Hepatocyte (in vitro differentiated cells): ENCODE measurements at regions not wholly inside any gene's neighbourhood (a gene's known extent, or its start where the extent isn't known, plus 50 kb on each side); places are given as distances from the start of the nearest gene placed in this dataset.

Experiments used
- DNase-seq: peaks from one replicate; pipeline ENCODE4 v3.0.0-alpha.2; 2016; ENCODE audit warnings: low spot score
- H2AFZ ChIP-seq: fragments of 200-600 bp; sonication (generic); 2 replicates; pipeline ENCODE4 v1.6.0; 2016; ENCODE audit warnings: antibody characterized with exemption, mild to moderate bottlenecking
- H3K27ac ChIP-seq: fragments of 200-600 bp; sonication (generic); 2 replicates; pipeline ENCODE4 v1.5.1; 2016; ENCODE audit warnings: mild to moderate bottlenecking
- H3K27me3 ChIP-seq: fragments of 200-600 bp; sonication (generic); 2 replicates; pipeline ENCODE4 v1.6.1; 2016
- H3K36me3 ChIP-seq: fragments of 200-600 bp; sonication (generic); replicated peaks from 2 replicates; pipeline ENCODE4 v1.5.1; 2016; ENCODE audit warnings: low read depth; ENCODE audit not compliant: insufficient read depth
- H3K4me1 ChIP-seq: fragments of 200-600 bp; sonication (generic); 2 replicates; pipeline ENCODE4 v1.5.1; 2016; ENCODE audit warnings: mild to moderate bottlenecking, moderate library complexity; ENCODE audit not compliant: insufficient read depth
- H3K4me2 ChIP-seq: fragments of 200-600 bp; sonication (generic); 2 replicates; pipeline ENCODE4 v1.6.0; 2016
- H3K4me3 ChIP-seq: fragments of 200-600 bp; sonication (generic); 2 replicates; pipeline ENCODE4 v1.5.1; 2016; ENCODE audit warnings: mild to moderate bottlenecking
- H3K79me2 ChIP-seq: fragments of 200-600 bp; sonication (generic); 2 replicates; pipeline ENCODE4 v1.6.0; 2017; ENCODE audit warnings: mild to moderate bottlenecking
- H3K9me2 ChIP-seq: fragments of 200-600 bp; sonication (generic); replicated peaks from 2 replicates; pipeline ENCODE4 v1.6.0; 2017; ENCODE audit warnings: mild to moderate bottlenecking; ENCODE audit not compliant: insufficient read depth
- H3K9me3 ChIP-seq: fragments of 200-600 bp; sonication (generic); 2 replicates; pipeline ENCODE4 v1.5.1; 2016; ENCODE audit warnings: low read depth, mild to moderate bottlenecking
- H4K20me1 ChIP-seq: fragments of 200-600 bp; sonication (generic); 2 replicates; pipeline ENCODE4 v1.6.0; 2016; ENCODE audit warnings: mild to moderate bottlenecking; ENCODE audit not compliant: insufficient read depth, poor library complexity, severe bottlenecking
- EZH2 ChIP-seq: fragments of 200-600 bp; sonication (generic); IDR thresholded peaks from 2 replicates; pipeline ENCODE4 v1.6.1; 2016; ENCODE audit warnings: antibody characterized with exemption, mild to moderate bottlenecking, borderline replicate concordance
- EZH2phosphoT487 ChIP-seq: fragments of 200-600 bp; sonication (generic); IDR thresholded peaks from one replicate; pipeline ENCODE4 v1.6.1; 2018; ENCODE audit warnings: antibody characterized with exemption, mild to moderate bottlenecking, low read depth, moderate library complexity; ENCODE audit not compliant: unreplicated experiment, severe bottlenecking
- WGBS: methylation state at CpG from one replicate; pipeline ENCODE4 v1.1.6; 2016; ENCODE audit warnings: low lambda C conversion rate; ENCODE audit errors: missing lambda C conversion rate; 5-methylcytosine and 5-hydroxymethylcytosine counted together
- TF ChIP-seq, protein P1 (sequence below): fragments of 200-600 bp; sonication (generic); IDR thresholded peaks from 2 replicates; pipeline ENCODE4 v1.5.1; 2016; ENCODE audit warnings: antibody characterized with exemption, mild to moderate bottlenecking; ENCODE audit not compliant: poor library complexity

DNA sequence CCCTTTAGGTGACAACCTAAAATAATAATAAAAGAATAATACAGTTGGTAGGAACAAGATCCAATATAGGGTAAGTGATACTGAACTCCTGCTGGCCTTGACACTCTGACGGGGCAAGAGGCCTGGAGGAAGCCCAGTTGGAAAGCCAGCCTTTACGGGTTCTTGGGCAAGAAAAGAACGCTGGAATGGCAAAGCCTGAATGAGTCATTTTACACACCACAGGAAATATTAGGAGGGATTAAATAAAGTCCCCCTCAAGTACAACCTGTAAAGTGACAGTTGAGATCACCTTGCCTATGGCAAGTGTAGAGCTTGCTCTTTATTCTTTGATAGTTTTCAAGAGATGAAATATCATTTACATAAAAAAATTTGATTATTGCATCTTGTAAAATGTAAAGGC, 244.5 kb upstream of the TLL1 start:
- Histone ChIP-seq H3K36me3 (no peaks in the 10 kb centered on the region), H3K4me1 (no peaks in the 10 kb centered on the region), H3K27ac (no peak overlapping the region), H3K4me2 (no peak overlapping the region), H3K9me3 (no peaks in the 10 kb centered on the region), H3K27me3 (no peaks in the 10 kb centered on the region), H2AFZ (no peak overlapping the region), H3K9me2 (no peaks in the 10 kb centered on the region), H4K20me1 (no peaks in the 10 kb centered on the region), H3K79me2 (no peaks in the 10 kb centered on the region), H3K4me3 (no peak overlapping the region)
- 86% methylated on average over 3 of the region's 3 CpGs for WGBS
- TF ChIP-seq EZH2phosphoT487 (no peak), EZH2 (no peak)
- TF ChIP-seq, protein P1, sequence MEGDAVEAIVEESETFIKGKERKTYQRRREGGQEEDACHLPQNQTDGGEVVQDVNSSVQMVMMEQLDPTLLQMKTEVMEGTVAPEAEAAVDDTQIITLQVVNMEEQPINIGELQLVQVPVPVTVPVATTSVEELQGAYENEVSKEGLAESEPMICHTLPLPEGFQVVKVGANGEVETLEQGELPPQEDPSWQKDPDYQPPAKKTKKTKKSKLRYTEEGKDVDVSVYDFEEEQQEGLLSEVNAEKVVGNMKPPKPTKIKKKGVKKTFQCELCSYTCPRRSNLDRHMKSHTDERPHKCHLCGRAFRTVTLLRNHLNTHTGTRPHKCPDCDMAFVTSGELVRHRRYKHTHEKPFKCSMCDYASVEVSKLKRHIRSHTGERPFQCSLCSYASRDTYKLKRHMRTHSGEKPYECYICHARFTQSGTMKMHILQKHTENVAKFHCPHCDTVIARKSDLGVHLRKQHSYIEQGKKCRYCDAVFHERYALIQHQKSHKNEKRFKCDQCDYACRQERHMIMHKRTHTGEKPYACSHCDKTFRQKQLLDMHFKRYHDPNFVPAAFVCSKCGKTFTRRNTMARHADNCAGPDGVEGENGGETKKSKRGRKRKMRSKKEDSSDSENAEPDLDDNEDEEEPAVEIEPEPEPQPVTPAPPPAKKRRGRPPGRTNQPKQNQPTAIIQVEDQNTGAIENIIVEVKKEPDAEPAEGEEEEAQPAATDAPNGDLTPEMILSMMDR = no peak
- DNase-seq = no peak

GRCh38 chr4:165630671-165631070, 242.4 kb upstream of the TLL1 start:
- Histone ChIP-seq H3K79me2 (no peaks in the 10 kb centered on the region), H3K9me2 (no peaks in the 10 kb centered on the region), H2AFZ (no peak overlapping the region), H3K27ac (no peak overlapping the region), H3K4me2 (no peak overlapping the region), H3K36me3 (no peaks in the 10 kb centered on the region), H3K27me3 (no peaks in the 10 kb centered on the region), H3K9me3 (no peaks in the 10 kb centered on the region), H3K4me3 (no peak overlapping the region), H3K4me1 (no peaks in the 10 kb centered on the region), H4K20me1 (no peaks in the 10 kb centered on the region)
- DNase-seq = no peak
- TF ChIP-seq EZH2 (no peak), EZH2phosphoT487 (no peak)
- TF ChIP-seq, protein P1 = no peak

GRCh38 chr4:165631208-165631894, 241.7 kb upstream of the TLL1 start:
- no peaks in the 10 kb centered on the region for H3K27me3 ChIP-seq
- no peak overlapping the region for H3K27ac ChIP-seq
- H4K20me1 ChIP-seq = no peaks in the 10 kb centered on the region
- no peak for DNase-seq
- no peak for TF ChIP-seq EZH2
- no peak for TF ChIP-seq EZH2phosphoT487
- TF ChIP-seq, protein P1 = no peak
- H3K79me2 ChIP-seq = no peaks in the 10 kb centered on the region
- no peak overlapping the region for H3K4me3 ChIP-seq
- no peak overlapping the region for H2AFZ ChIP-seq
- H3K9me2 ChIP-seq = no peaks in the 10 kb centered on the region
- no peaks in the 10 kb centered on the region for H3K36me3 ChIP-seq
- H3K9me3 ChIP-seq = no peaks in the 10 kb centered on the region
- 85% methylated on average over 3 of the region's 3 CpGs for WGBS
- no peak overlapping the region for H3K4me2 ChIP-seq
- no peaks in the 10 kb centered on the region for H3K4me1 ChIP-seq

DNA sequence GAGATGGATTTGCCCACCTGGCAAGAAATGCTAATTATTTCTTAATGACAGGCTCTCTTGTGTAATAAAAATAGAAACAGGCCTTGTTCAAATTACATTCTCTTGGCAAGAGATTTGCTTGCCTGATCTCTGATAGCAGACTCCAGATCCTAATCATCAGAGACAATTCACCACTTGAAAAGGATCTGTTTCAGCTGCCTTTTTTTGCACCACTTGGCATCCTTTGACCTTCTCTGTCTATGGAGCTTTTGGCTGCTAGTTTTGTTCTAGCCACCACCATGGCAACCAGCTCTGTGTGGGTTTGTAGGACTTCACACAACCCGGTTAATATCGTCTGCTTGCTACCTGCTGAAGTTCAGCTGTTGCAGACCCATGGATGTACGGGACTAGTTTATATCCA, 241.1 kb upstream of the TLL1 start:
- DNase-seq = no peak
- H3K9me2 ChIP-seq = no peaks in the 10 kb centered on the region
- no peaks in the 10 kb centered on the region for H3K27me3 ChIP-seq
- no peak overlapping the region for H3K4me2 ChIP-seq
- H3K9me3 ChIP-seq = no peaks in the 10 kb centered on the region
- no peaks in the 10 kb centered on the region for H3K79me2 ChIP-seq
- no peaks in the 10 kb centered on the region for H3K4me1 ChIP-seq
- H4K20me1 ChIP-seq = no peaks in the 10 kb centered on the region
- H3K27ac ChIP-seq = no peak overlapping the region
- H3K36me3 ChIP-seq = no peaks in the 10 kb centered on the region
- TF ChIP-seq EZH2 (no peak), EZH2phosphoT487 (no peak)
- TF ChIP-seq, protein P1 = no peak
- H3K4me3 ChIP-seq = no peak overlapping the region
- no peak overlapping the region for H2AFZ ChIP-seq
- WGBS = 86% methylated on average over 3 of the region's 3 CpGs
